ENCODE measurements at regions not wholly inside any gene's neighbourhood (a gene's known extent, or its start where the extent isn't known, plus 50 kb on each side); places are given as distances from the start of the nearest gene placed in this dataset.

GRCh38 chr2:16609786-16610185, 55.8 kb downstream of the CYRIA start:
- CTCF ChIA-PET: interaction anchor here (0.6 to 1.9 kb wide), 27 partner anchors 8 to 1006 kb away, joined by 3 to 57 read pairs (median 4); no protein-coding TSS in a partner anchor
- POLR2A ChIA-PET: no interaction called here

GRCh38 chr2:16608661-16609643, 56.7 kb downstream of the CYRIA start:
- Histone ChIP-seq H3K36me3 (ENCODE audit: control insufficient read depth in 2 of 2, insufficient read depth in 1 of 2, low read length in 2 of 2) (no peaks in the 10 kb centered on the region), H3K27ac (ENCODE audit: extremely low read depth, low read depth, low read length) (peak overlapping the region; percentile 18; the same call in 1 of the 2 replicates), H3K4me3 (ENCODE audit: low read depth, low read length) (peak overlapping the region; percentile 41), H3K4me1 (ENCODE audit: control insufficient read depth, insufficient read depth, low read length) (peaks cover 3% of the 10 kb centered on the region; the same call in 1 of the 2 replicates), H3K9me3 (ENCODE audit: control insufficient read depth, insufficient read depth, low read depth, low read length) (no peaks in the 10 kb centered on the region)
- POLR2A ChIA-PET: no interaction called here
- CTCF ChIA-PET: interaction anchor here (0.6 to 1.9 kb wide), 48 partner anchors 9 to 1203 kb away, joined by 3 to 57 read pairs (median 4); partner anchors contain the start of gene MYCN
- no peak for TF ChIP-seq ZEB2 (tag by site-specific recombination; IDR thresholded peaks at IDR 0.05)
- peak; percentile 76 for TF ChIP-seq YY1 (tag by site-specific recombination; IDR thresholded peaks at IDR 0.05)
- TF ChIP-seq ZNF623 (tag by site-specific recombination; IDR thresholded peaks at IDR 0.05): peak; percentile 45
- peak; percentile 58 for TF ChIP-seq CTCF (tag by site-specific recombination; IDR thresholded peaks at IDR 0.05)
- TF ChIP-seq ZBTB17 (tag by site-specific recombination; IDR thresholded peaks at IDR 0.05): peak; percentile 77; the same call in 1 of the 2 replicates
- no peak for TF ChIP-seq ZNF621 (tag by site-specific recombination; IDR thresholded peaks at IDR 0.05)
- no peak for TF ChIP-seq ZNF221 (tag by site-specific recombination; IDR thresholded peaks at IDR 0.05; ENCODE audit: borderline replicate concordance)
- peak; percentile 83 for TF ChIP-seq SCRT2 (tag by site-specific recombination; IDR thresholded peaks at IDR 0.05)
- no peak for TF ChIP-seq ZNF175 (tag by site-specific recombination; IDR thresholded peaks at IDR 0.05)
- TF ChIP-seq YY2 (tag by site-specific recombination; IDR thresholded peaks at IDR 0.05): no peak
- no peak for TF ChIP-seq ZNF692 (tag by site-specific recombination; IDR thresholded peaks at IDR 0.05)
- TF ChIP-seq ZNF138 (tag by site-specific recombination; IDR thresholded peaks at IDR 0.05; ENCODE audit: borderline replicate concordance): no peak
- peak; percentile 17; the same call in 1 of the 2 replicates for TF ChIP-seq ZNF2 (tag by site-specific recombination; IDR thresholded peaks at IDR 0.05)
- no peak for TF ChIP-seq ZFHX2 (tag by site-specific recombination; conservative IDR thresholded peaks at IDR 0.05)
- TF ChIP-seq ZSCAN30 (tag by site-specific recombination; IDR thresholded peaks at IDR 0.05): 0 out of 2 replicates have a peak, but pooled peaks have one; percentile 28
- no peak for TF ChIP-seq TCF7L2 (IDR thresholded peaks at IDR 0.05; ENCODE audit: borderline replicate concordance, low read depth, low read length)
- peak; percentile 54; the same call in 1 of the 2 replicates for TF ChIP-seq TRIM28 (IDR thresholded peaks at IDR 0.05; ENCODE audit: borderline replicate concordance, low read length)
- TF ChIP-seq ZFP69B (tag by site-specific recombination; IDR thresholded peaks at IDR 0.05): peak; percentile 70; the same call in 1 of the 2 replicates
- TF ChIP-seq PBX3 (CRISPR knock-in tag; IDR thresholded peaks at IDR 0.05): 0 out of 2 replicates have a peak, but pooled peaks have one; percentile 43
- no peak for TF ChIP-seq ZNF26 (tag by site-specific recombination; IDR thresholded peaks at IDR 0.05)
- TF ChIP-seq ZNF488 (tag by site-specific recombination; IDR thresholded peaks at IDR 0.05): no peak

More at GRCh38 chr2:16609786-16610185, 55.8 kb downstream of the CYRIA start:
- TF ChIP-seq ZNF558 (tag by site-specific recombination; IDR thresholded peaks at IDR 0.05): no peak
- TF ChIP-seq ZNF26 (tag by site-specific recombination; IDR thresholded peaks at IDR 0.05): no peak
- no peak for TF ChIP-seq ZSCAN23 (tag by site-specific recombination; IDR thresholded peaks at IDR 0.05)
- TF ChIP-seq ZNF830 (tag by site-specific recombination; IDR thresholded peaks at IDR 0.05; ENCODE audit: low read depth): no peak
- Histone ChIP-seq H3K27ac (ENCODE audit: extremely low read depth, low read depth, low read length) (no peak overlapping the region), H3K9me3 (ENCODE audit: control insufficient read depth, insufficient read depth, low read depth, low read length) (no peaks in the 10 kb centered on the region), H3K4me3 (ENCODE audit: low read depth, low read length) (no peak overlapping the region), H3K4me1 (ENCODE audit: control insufficient read depth, insufficient read depth, low read length) (peaks cover 11% of the 10 kb centered on the region), H3K36me3 (ENCODE audit: control insufficient read depth in 2 of 2, insufficient read depth in 1 of 2, low read length in 2 of 2) (no peaks in the 10 kb centered on the region)
